ENCODE measurements at regions not wholly inside any gene's neighbourhood (a gene's known extent, or its start where the extent isn't known, plus 50 kb on each side); places are given as distances from the start of the nearest gene placed in this dataset.

DNA sequence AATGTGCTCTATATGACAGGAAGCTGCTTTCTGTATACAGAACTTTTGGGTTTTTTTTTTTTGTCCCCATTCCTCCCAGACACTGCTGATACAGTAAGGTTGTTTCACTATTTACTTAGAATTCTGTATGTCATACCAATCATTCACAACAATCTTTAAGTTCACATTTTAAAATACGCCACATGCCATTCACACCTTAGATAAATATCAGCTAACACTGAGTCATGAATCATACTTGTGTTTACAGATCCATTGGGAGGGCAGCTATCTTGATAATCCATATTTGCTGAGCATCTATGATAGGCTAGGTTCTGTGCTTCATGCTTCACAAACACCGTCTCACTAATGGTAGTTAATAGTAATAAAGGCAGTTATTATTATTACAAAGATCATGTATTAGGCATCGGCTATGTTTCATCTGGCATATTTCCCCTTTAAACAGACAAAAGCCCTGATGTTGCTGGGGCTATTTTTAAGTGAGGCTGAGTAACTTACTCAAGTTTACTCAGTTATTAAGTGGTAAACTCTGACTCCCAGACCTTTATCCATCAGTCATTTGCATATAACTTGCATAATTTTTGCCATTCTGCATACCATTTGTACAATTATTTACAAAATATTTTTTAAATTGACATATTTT, 152.2 kb upstream of the HMHB1 start:
- Histone ChIP-seq H3K27me3 (no peaks in the 10 kb centered on the region), H3K4me1 (peaks cover 2% of the 10 kb centered on the region), H3K9me3 (no peaks in the 10 kb centered on the region), H3K27ac (no peak overlapping the region), H3K9ac (ENCODE audit: low read depth in 2 of 2, low read length in 2 of 2) (no peak overlapping the region), H3K36me3 (no peaks in the 10 kb centered on the region), H3K4me3 (no peak overlapping the region)
- TF ChIP-seq CTCF (IDR thresholded peaks at IDR 0.05) = no peak
- intact Hi-C loops (cut with DNase I) = no loop called here
- no peak for DNase-seq

DNA sequence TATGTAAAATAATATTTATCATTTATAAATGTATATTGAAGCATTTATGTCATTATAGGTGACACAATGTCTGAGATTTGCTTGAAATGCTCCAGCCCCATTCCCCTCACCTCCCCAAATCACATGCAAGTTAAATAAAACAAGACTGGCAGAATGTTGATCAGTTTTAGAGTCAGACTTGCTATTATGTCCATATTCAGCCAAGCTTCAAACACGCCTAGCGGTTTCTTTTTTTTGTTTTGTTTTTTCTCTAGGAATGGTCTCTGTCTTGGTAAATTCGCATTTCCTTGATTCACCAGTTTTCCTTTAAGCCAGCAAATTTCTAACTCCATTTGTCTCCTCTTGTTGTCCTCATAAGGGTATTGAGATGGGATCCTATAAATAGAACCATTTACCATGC, 153.0 kb upstream of the HMHB1 start:
- intact Hi-C loops (cut with DNase I) = no loop called here
- Histone ChIP-seq H3K36me3 (no peaks in the 10 kb centered on the region), H3K9ac (ENCODE audit: low read depth in 2 of 2, low read length in 2 of 2) (no peak overlapping the region), H3K27me3 (no peaks in the 10 kb centered on the region), H3K4me1 (peaks cover 2% of the 10 kb centered on the region), H3K4me3 (no peak overlapping the region), H3K9me3 (no peaks in the 10 kb centered on the region), H3K27ac (no peak overlapping the region)
- no peak for TF ChIP-seq CTCF (IDR thresholded peaks at IDR 0.05)
- no peak for DNase-seq

DNA sequence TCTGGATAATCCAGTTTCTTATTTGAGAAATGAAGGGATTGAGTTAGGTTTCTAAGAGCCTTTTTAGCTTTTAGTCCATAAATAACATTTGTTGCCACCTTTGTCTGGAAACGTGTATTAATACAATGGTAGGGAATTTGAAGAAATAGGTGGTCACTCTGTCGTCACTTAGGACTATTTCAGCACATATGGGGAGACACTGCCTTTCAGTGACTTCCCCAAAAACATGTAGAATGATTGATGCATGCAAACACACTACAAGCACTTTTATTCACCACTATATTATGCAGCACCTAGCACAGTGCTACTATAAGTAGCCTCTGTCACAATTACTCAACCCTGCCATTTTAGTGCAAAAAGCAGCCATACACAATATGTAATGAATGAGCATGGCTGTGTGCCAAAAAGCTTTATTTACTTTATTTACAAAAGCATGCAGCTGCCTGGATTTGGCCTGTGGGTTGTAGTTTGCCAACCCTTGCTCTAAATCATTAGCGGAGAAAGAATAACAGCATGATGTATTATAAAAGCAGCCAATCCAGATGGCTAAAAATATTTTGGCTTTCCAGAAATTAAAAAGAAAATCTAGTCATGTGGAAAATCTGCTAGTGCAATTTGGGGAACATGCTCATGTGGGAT, 154.2 kb upstream of the HMHB1 start:
- TF ChIP-seq CTCF (IDR thresholded peaks at IDR 0.05) = no peak
- no peaks in the 10 kb centered on the region for H3K9me3 ChIP-seq

GRCh38 chr5:143653766-143654282, 158.1 kb upstream of the HMHB1 start:
- no peak for TF ChIP-seq CTCF (IDR thresholded peaks at IDR 0.05)
- Histone ChIP-seq H3K27me3 (no peaks in the 10 kb centered on the region), H3K9ac (ENCODE audit: low read depth in 2 of 2, low read length in 2 of 2) (no peak overlapping the region)

More for the DNA sequence above, 154.2 kb upstream of the HMHB1 start:
- H3K27me3 ChIP-seq = no peaks in the 10 kb centered on the region
- intact Hi-C loops (cut with DNase I) = no loop called here
- H3K36me3 ChIP-seq = no peaks in the 10 kb centered on the region
- H3K4me1 ChIP-seq = peaks cover 2% of the 10 kb centered on the region
- no peak overlapping the region for H3K4me3 ChIP-seq
- no peak for DNase-seq
- H3K9ac ChIP-seq (ENCODE audit: low read depth in 2 of 2, low read length in 2 of 2) = no peak overlapping the region
- H3K27ac ChIP-seq = no peak overlapping the region

DNA sequence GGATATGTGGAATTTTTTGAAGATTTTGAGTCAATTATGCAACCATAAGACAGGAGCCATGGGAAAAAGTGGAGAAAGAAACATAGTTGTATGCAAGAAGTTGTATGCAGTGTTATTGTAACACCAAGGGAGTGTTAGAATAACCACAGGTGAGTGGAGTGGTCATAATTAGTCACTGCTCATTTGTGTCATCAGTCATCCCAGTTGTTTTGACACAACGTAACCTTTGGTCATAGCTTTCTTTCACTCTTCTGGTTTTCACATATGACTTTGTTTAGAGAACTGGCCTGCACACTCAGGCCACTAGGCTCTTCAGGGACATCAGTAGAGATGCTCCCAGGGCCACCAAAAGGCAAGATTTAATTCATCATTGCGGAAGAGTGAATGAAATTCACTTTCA, 158.7 kb upstream of the HMHB1 start:
- intact Hi-C loops (cut with DNase I) = no loop called here
- DNase-seq = no peak

More at GRCh38 chr5:143653766-143654282, 158.1 kb upstream of the HMHB1 start:
- Histone ChIP-seq H3K4me1 (no peaks in the 10 kb centered on the region), H3K27ac (no peak overlapping the region), H3K36me3 (no peaks in the 10 kb centered on the region), H3K4me3 (no peak overlapping the region), H3K9me3 (no peaks in the 10 kb centered on the region)
- DNase-seq = no peak
- intact Hi-C loops (cut with DNase I) = no loop called here

More for the DNA sequence above, 158.7 kb upstream of the HMHB1 start:
- no peak for TF ChIP-seq CTCF (IDR thresholded peaks at IDR 0.05)
- H3K27ac ChIP-seq = no peak overlapping the region
- no peak overlapping the region for H3K9ac ChIP-seq (ENCODE audit: low read depth in 2 of 2, low read length in 2 of 2)
- no peak overlapping the region for H3K4me3 ChIP-seq
- H3K9me3 ChIP-seq = no peaks in the 10 kb centered on the region
- H3K36me3 ChIP-seq = no peaks in the 10 kb centered on the region
- H3K27me3 ChIP-seq = no peaks in the 10 kb centered on the region
- H3K4me1 ChIP-seq = no peaks in the 10 kb centered on the region

Measured in colonic mucosa (tissue), 4 donors.